OCI-LY7 (cell line): ENCODE measurements at regions not wholly inside any gene's neighbourhood (a gene's known extent, or its start where the extent isn't known, plus 50 kb on each side); places are given as distances from the start of the nearest gene placed in this dataset.

Experiments
- EZH2phosphoT487 ChIP-seq: fragments of 200-600 bp; sonication (generic); IDR thresholded peaks from 2 replicates; pipeline ENCODE4 v1.6.1; 2018; ENCODE audit warnings: low read depth, borderline replicate concordance, mild to moderate bottlenecking, mixed run types, antibody characterized with exemption, low read length, moderate library complexity, mixed read lengths
- TF ChIP-seq, protein P1 (sequence below): fragments of 200-600 bp; sonication (generic); conservative IDR thresholded peaks from 2 replicates; pipeline ENCODE4 v1.5.1; 2014; ENCODE audit warnings: mild to moderate bottlenecking, antibody characterized with exemption, low read length, moderate library complexity, mixed read lengths

DNA sequence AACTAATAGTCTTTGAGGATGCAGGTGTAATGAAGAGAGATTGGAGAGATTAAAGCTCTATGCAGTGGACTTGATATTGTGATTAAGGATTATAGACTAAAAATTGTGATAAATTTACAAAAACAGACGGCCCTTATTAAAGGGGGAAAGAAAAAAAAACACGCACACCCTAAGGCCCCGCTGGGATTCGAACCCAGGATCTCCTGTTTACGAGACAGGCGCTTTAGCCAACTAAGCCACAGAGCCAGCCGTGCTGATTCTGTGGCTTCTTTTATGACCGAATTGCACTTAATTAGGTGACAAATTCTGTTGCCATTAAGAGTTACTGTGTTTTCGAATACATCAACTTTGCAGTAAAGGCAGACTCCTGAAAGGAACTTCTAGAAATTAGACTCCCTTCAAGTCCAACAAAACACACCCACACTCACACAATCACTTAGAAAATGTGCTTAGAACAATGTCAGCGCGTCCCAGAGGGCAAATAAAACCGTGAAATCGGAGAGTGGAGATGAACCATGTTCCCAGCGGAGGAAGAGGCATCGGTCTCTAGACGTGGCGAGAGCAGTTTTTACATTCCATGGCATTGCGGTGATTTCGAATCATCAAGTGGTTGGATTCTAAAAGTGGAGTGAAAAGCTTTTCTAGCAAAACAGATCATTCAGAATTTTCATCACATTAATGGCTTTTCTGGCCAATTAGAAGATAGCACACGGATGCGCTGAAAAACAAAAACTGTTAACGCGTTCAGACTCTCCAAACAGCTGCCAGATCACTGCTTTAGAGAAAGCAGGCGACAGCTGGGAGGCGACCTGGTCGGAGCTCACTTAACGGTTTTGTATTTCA, 122.6 kb downstream of the GPX5 start:
- TF ChIP-seq, protein P1, sequence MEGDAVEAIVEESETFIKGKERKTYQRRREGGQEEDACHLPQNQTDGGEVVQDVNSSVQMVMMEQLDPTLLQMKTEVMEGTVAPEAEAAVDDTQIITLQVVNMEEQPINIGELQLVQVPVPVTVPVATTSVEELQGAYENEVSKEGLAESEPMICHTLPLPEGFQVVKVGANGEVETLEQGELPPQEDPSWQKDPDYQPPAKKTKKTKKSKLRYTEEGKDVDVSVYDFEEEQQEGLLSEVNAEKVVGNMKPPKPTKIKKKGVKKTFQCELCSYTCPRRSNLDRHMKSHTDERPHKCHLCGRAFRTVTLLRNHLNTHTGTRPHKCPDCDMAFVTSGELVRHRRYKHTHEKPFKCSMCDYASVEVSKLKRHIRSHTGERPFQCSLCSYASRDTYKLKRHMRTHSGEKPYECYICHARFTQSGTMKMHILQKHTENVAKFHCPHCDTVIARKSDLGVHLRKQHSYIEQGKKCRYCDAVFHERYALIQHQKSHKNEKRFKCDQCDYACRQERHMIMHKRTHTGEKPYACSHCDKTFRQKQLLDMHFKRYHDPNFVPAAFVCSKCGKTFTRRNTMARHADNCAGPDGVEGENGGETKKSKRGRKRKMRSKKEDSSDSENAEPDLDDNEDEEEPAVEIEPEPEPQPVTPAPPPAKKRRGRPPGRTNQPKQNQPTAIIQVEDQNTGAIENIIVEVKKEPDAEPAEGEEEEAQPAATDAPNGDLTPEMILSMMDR = no peak
- TF ChIP-seq EZH2phosphoT487 = no peak
